ENCODE measurements at regions not wholly inside any gene's neighbourhood (a gene's known extent, or its start where the extent isn't known, plus 50 kb on each side); places are given as distances from the start of the nearest gene placed in this dataset.

DNA sequence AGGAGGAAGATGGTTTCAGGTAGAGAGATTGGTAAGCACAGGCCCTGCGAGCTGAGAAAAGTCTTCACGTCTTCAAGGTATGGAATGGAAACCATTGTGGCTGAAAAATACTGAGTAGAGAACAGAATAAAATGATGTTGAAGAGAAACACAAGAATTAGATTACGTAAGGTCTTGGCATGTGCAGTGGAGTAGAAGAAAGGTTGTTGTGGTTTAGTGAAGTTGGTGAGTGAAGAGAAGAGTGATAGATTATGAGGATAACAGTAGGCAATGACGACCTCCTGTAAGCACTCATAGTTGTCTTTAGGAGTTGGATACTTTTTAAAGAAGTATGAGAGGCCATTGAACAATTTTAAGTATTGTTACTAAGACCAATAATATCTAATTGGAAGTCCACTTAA is 642.6 kb downstream of the PCDH7 start:
- H3K4me2 ChIP-seq (replicated peaks; ENCODE audit: extremely low read depth, low read length, poor library complexity, severe bottlenecking), result no peak overlapping the region
- H3K9me3 ChIP-seq (replicated peaks in 1 of 2; ENCODE audit: control insufficient read depth in 1 of 2, insufficient read depth in 1 of 2, low read length in 2 of 2), result peaks cover 0 to under 1% of the 10 kb centered on the region in 2 donors
- no peaks in the 10 kb centered on the region for H3K27me3 ChIP-seq (ENCODE audit: control insufficient read depth in 2 of 2, insufficient read depth in 2 of 2, low read length in 2 of 2)
- TF ChIP-seq CTCF (IDR thresholded peaks at IDR 0.05), result no peak
- no peak overlapping the region for H3K4me3 Mint-ChIP-seq
- H3K27me3 Mint-ChIP-seq (ENCODE audit: low read depth in 3 of 3), result no peaks in the 10 kb centered on the region
- no peaks in the 10 kb centered on the region for H4K20me1 ChIP-seq (ENCODE audit: insufficient read depth, low read length)
- H2AFZ ChIP-seq (ENCODE audit: insufficient read depth, low read depth, low read length, poor library complexity, severe bottlenecking), result no peak overlapping the region
- no peaks in the 10 kb centered on the region for H3K36me3 ChIP-seq (replicated peaks in 1 of 2; ENCODE audit: control insufficient read depth in 1 of 2, insufficient read depth in 2 of 2, low read length in 2 of 2)
- H3K4me3 ChIP-seq (replicated peaks in 1 of 3; ENCODE audit: low read depth in 2 of 3, low read length in 3 of 3), result no peak overlapping the region
- intact Hi-C loops (cut with micrococcal nuclease), result no loop called here
- H3K27ac Mint-ChIP-seq, result no peak overlapping the region
- H3K36me3 Mint-ChIP-seq, result no peaks in the 10 kb centered on the region
- DNase-seq, result no peak
- H3K27ac ChIP-seq (ENCODE audit: low read depth in 1 of 2, low read length in 2 of 2), result no peak overlapping the region
- H3K9me3 Mint-ChIP-seq, result peaks cover 0 to 4% (median 0%) of the 10 kb centered on the region in 7 donors
- H3K79me2 ChIP-seq (ENCODE audit: insufficient read depth, low read length), result no peaks in the 10 kb centered on the region
- no peaks in the 10 kb centered on the region for H3K4me1 Mint-ChIP-seq
- WGBS (ENCODE audit: insufficient coverage), result 91% methylated on average over 3 of the region's 4 CpGs
- H3K4me1 ChIP-seq (ENCODE audit: control insufficient read depth in 1 of 2, insufficient read depth in 2 of 2, low read length in 2 of 2), result no peaks in the 10 kb centered on the region
- no peak overlapping the region for H3K9ac ChIP-seq (ENCODE audit: insufficient read depth, low read length, poor library complexity, severe bottlenecking)

GRCh38 chr4:31365006-31365690 is 645.0 kb downstream of the PCDH7 start:
- H3K4me3 Mint-ChIP-seq, result no peak overlapping the region
- no peak overlapping the region for H3K27ac ChIP-seq (ENCODE audit: low read depth in 1 of 2, low read length in 2 of 2)
- DNase-seq, result no peak
- H3K9me3 Mint-ChIP-seq, result peaks cover 0 to 4% (median 0%) of the 10 kb centered on the region in 7 donors
- H3K4me1 ChIP-seq (ENCODE audit: control insufficient read depth in 1 of 2, insufficient read depth in 2 of 2, low read length in 2 of 2), result no peaks in the 10 kb centered on the region
- H3K4me3 ChIP-seq (replicated peaks in 1 of 3; ENCODE audit: low read depth in 2 of 3, low read length in 3 of 3), result no peak overlapping the region
- no peaks in the 10 kb centered on the region for H3K36me3 ChIP-seq (replicated peaks in 1 of 2; ENCODE audit: control insufficient read depth in 1 of 2, insufficient read depth in 2 of 2, low read length in 2 of 2)
- no peaks in the 10 kb centered on the region for H3K9me3 ChIP-seq (replicated peaks in 1 of 2; ENCODE audit: control insufficient read depth in 1 of 2, insufficient read depth in 1 of 2, low read length in 2 of 2)
- H4K20me1 ChIP-seq (ENCODE audit: insufficient read depth, low read length), result no peaks in the 10 kb centered on the region
- H3K36me3 Mint-ChIP-seq, result no peaks in the 10 kb centered on the region
- no peaks in the 10 kb centered on the region for H3K4me1 Mint-ChIP-seq
- H3K27me3 ChIP-seq (ENCODE audit: control insufficient read depth in 2 of 2, insufficient read depth in 2 of 2, low read length in 2 of 2), result no peaks in the 10 kb centered on the region
- H3K9ac ChIP-seq (ENCODE audit: insufficient read depth, low read length, poor library complexity, severe bottlenecking), result no peak overlapping the region
- no peak for TF ChIP-seq CTCF (IDR thresholded peaks at IDR 0.05)
- H3K27ac Mint-ChIP-seq, result no peak overlapping the region
- WGBS (ENCODE audit: insufficient coverage), result 88% methylated on average over 4 of the region's 6 CpGs
- H3K27me3 Mint-ChIP-seq (ENCODE audit: low read depth in 3 of 3), result no peaks in the 10 kb centered on the region
- H3K79me2 ChIP-seq (ENCODE audit: insufficient read depth, low read length), result no peaks in the 10 kb centered on the region
- no peak overlapping the region for H3K4me2 ChIP-seq (replicated peaks; ENCODE audit: extremely low read depth, low read length, poor library complexity, severe bottlenecking)
- no peak overlapping the region for H2AFZ ChIP-seq (ENCODE audit: insufficient read depth, low read depth, low read length, poor library complexity, severe bottlenecking)
- intact Hi-C loops (cut with micrococcal nuclease), result no loop called here
